ENCODE measurements at regions not wholly inside any gene's neighbourhood (a gene's known extent, or its start where the extent isn't known, plus 50 kb on each side); places are given as distances from the start of the nearest gene placed in this dataset.

GRCh38 chr12:46669720-46670119 is 156.1 kb downstream of the SLC38A4 start:
- TF ChIP-seq CTCF (conservative IDR thresholded peaks at IDR 0.05; ENCODE audit: low read depth, low read length) (no peak), EZH2phosphoT487 (IDR thresholded peaks at IDR 0.05; ENCODE audit: borderline replicate concordance, low read length) (no peak), EZH2 (IDR thresholded peaks at IDR 0.05; ENCODE audit: low read length, unreplicated experiment) (no peak)

All from PC-3 (cell line).